OCI-LY1 (cell line): ENCODE measurements at regions not wholly inside any gene's neighbourhood (a gene's known extent, or its start where the extent isn't known, plus 50 kb on each side); places are given as distances from the start of the nearest gene placed in this dataset.

Experiments
- H2AFZ ChIP-seq: fragments of 200-600 bp; sonication (generic), shearing (Covaris generic); 2 replicates; pipeline ENCODE4 v1.6.0; 2014; ENCODE audit warnings: antibody characterized with exemption, mild to moderate bottlenecking, low read length
- H3F3A ChIP-seq: fragments of 200-600 bp; sonication (generic), shearing (Covaris generic); 2 replicates; pipeline ENCODE4 v1.6.0; 2014; ENCODE audit warnings: mild to moderate bottlenecking, antibody characterized with exemption, low read length, moderate library complexity; ENCODE audit not compliant: insufficient read depth
- H3K27ac ChIP-seq: fragments of 200-600 bp; sonication (generic); 2 replicates; pipeline ENCODE4 v1.5.1; 2014; ENCODE audit warnings: low read length, mixed run types, mild to moderate bottlenecking, low read depth; ENCODE audit not compliant: poor library complexity, severe bottlenecking
- H3K27me3 ChIP-seq: fragments of 200-600 bp; sonication (generic); 2 replicates; pipeline ENCODE4 v1.6.0; 2014; ENCODE audit warnings: antibody characterized with exemption, mild to moderate bottlenecking, low read length, moderate library complexity; ENCODE audit not compliant: insufficient read depth
- H3K36me3 ChIP-seq: fragments of 200-600 bp; sonication (generic); 2 replicates; pipeline ENCODE4 v1.6.1; 2014; ENCODE audit warnings: mild to moderate bottlenecking, antibody characterized with exemption, low read length, moderate library complexity, mixed read lengths; ENCODE audit not compliant: insufficient read depth
- H3K4me1 ChIP-seq: fragments of 200-600 bp; sonication (generic); 2 replicates; pipeline ENCODE4 v1.5.1; 2014; ENCODE audit warnings: mild to moderate bottlenecking, low read length, moderate library complexity; ENCODE audit not compliant: insufficient read depth, severe bottlenecking
- H3K4me2 ChIP-seq: fragments of 200-600 bp; sonication (generic), shearing (Covaris generic); 2 replicates; pipeline ENCODE4 v1.6.1; 2014; ENCODE audit warnings: low read length
- H3K4me3 ChIP-seq: fragments of 200-600 bp; sonication (generic); 2 replicates; pipeline ENCODE4 v1.5.1; 2014; ENCODE audit warnings: low read length, low read depth, mild to moderate bottlenecking, mixed read lengths; ENCODE audit not compliant: poor library complexity, severe bottlenecking
- H3K79me2 ChIP-seq: fragments of 200-600 bp; shearing (Covaris generic); 2 replicates; pipeline ENCODE4 v1.6.1; 2016; ENCODE audit warnings: mixed run types, low read length, mixed read lengths; ENCODE audit not compliant: insufficient read depth
- H3K9ac ChIP-seq: fragments of 200-600 bp; sonication (generic), shearing (Covaris generic); 2 replicates; pipeline ENCODE4 v1.6.1; 2014; ENCODE audit warnings: mild to moderate bottlenecking, low read length, mixed read lengths
- H3K9me2 ChIP-seq: fragments of 200-600 bp; sonication (generic), shearing (Covaris generic); 2 replicates; pipeline ENCODE4 v1.6.1; 2014; ENCODE audit warnings: low read depth, mild to moderate bottlenecking, low read length, mixed read lengths
- H3K9me3 ChIP-seq: fragments of 200-600 bp; shearing (Covaris generic); 2 replicates; pipeline ENCODE4 v1.6.1; 2014; ENCODE audit warnings: low read length, mixed read lengths
- H4K20me1 ChIP-seq: fragments of 200-600 bp; sonication (generic), shearing (Covaris generic); 2 replicates; pipeline ENCODE4 v1.6.0; 2016; ENCODE audit warnings: mild to moderate bottlenecking, low read length; ENCODE audit not compliant: insufficient read depth
- CTCF ChIP-seq: fragments of 200-600 bp; sonication (generic), shearing (Covaris generic); IDR thresholded peaks from 2 replicates; pipeline ENCODE4 v1.5.1; 2017; ENCODE audit warnings: mild to moderate bottlenecking, antibody characterized with exemption, low read length, moderate library complexity, mixed read lengths
- EZH2 ChIP-seq: fragments of 200-600 bp; sonication (generic), shearing (Covaris generic); IDR thresholded peaks from 2 replicates; pipeline ENCODE4 v1.8.0; 2017; ENCODE audit warnings: borderline replicate concordance, mixed run types, mild to moderate bottlenecking, antibody characterized with exemption, low read length, moderate library complexity, mixed read lengths

- Histone ChIP-seq H3K4me1 (no peaks in the 10 kb centered on the region), H3K4me2 (no peak overlapping the region), H3K27me3 (peaks cover 3% of the 10 kb centered on the region; the same call in 1 of the 2 replicates), H3K9me3 (no peaks in the 10 kb centered on the region), H3K79me2 (no peaks in the 10 kb centered on the region), H2AFZ (no peak overlapping the region), H3K36me3 (no peaks in the 10 kb centered on the region), H3K9me2 (no peaks in the 10 kb centered on the region), H3K4me3 (no peak overlapping the region), H3K27ac (no peak overlapping the region), H3K9ac (no peak overlapping the region), H3F3A (no peaks in the 10 kb centered on the region), H4K20me1 (no peaks in the 10 kb centered on the region)
- TF ChIP-seq EZH2 (no peak), CTCF (no peak)
These were observed 102.6 kb downstream of the MRPL14 start for GRCh38 chr6:44024574-44025219.

GRCh38 chr6:44023586-44024454 lies 103.4 kb downstream of the MRPL14 start:
- no peaks in the 10 kb centered on the region for H3K79me2 ChIP-seq
- H3K4me1 ChIP-seq: no peaks in the 10 kb centered on the region
- no peaks in the 10 kb centered on the region for H3K9me2 ChIP-seq
- H3K27me3 ChIP-seq: no peaks in the 10 kb centered on the region; the same call in 1 of the 2 replicates
- H3K36me3 ChIP-seq: no peaks in the 10 kb centered on the region
- H2AFZ ChIP-seq: no peak overlapping the region
- no peak for TF ChIP-seq CTCF
- no peak for TF ChIP-seq EZH2
- no peaks in the 10 kb centered on the region for H3K9me3 ChIP-seq
- no peak overlapping the region for H3K9ac ChIP-seq
- no peaks in the 10 kb centered on the region for H3F3A ChIP-seq
- H4K20me1 ChIP-seq: no peaks in the 10 kb centered on the region
- no peak overlapping the region for H3K27ac ChIP-seq
- no peak overlapping the region for H3K4me2 ChIP-seq
- H3K4me3 ChIP-seq: no peak overlapping the region

GRCh38 chr6:44022671-44023352 lies 104.4 kb downstream of the MRPL14 start:
- H3F3A ChIP-seq: no peaks in the 10 kb centered on the region
- no peaks in the 10 kb centered on the region for H3K9me3 ChIP-seq
- no peak overlapping the region for H3K4me3 ChIP-seq
- no peak overlapping the region for H3K4me2 ChIP-seq
- H3K36me3 ChIP-seq: no peaks in the 10 kb centered on the region
- no peaks in the 10 kb centered on the region for H3K9me2 ChIP-seq
- H3K27me3 ChIP-seq: no peaks in the 10 kb centered on the region; the same call in 1 of the 2 replicates
- H3K9ac ChIP-seq: no peak overlapping the region
- H2AFZ ChIP-seq: no peak overlapping the region
- H3K27ac ChIP-seq: no peak overlapping the region
- H4K20me1 ChIP-seq: no peaks in the 10 kb centered on the region
- H3K79me2 ChIP-seq: no peaks in the 10 kb centered on the region
- no peaks in the 10 kb centered on the region for H3K4me1 ChIP-seq
- no peak for TF ChIP-seq CTCF
- TF ChIP-seq EZH2: no peak
